MM.1S (cell line): ENCODE measurements at regions not wholly inside any gene's neighbourhood (a gene's known extent, or its start where the extent isn't known, plus 50 kb on each side); places are given as distances from the start of the nearest gene placed in this dataset.

Experiments used
- DNase-seq: peaks from one replicate; pipeline ENCODE4 v3.0.0-alpha.2; 2015
- H2AFZ ChIP-seq: fragments of 300-600 bp; sonication (generic); 2 replicates; pipeline ENCODE4 v1.6.0; 2016; ENCODE audit warnings: antibody characterized with exemption, low read length
- H3F3A ChIP-seq: fragments of 300-600 bp; sonication (generic); 2 replicates; pipeline ENCODE4 v1.6.1; 2016; ENCODE audit warnings: mild to moderate bottlenecking, antibody characterized with exemption, low read length, moderate library complexity, mixed read lengths; ENCODE audit not compliant: insufficient read depth
- H3K27ac ChIP-seq: fragments of 300-600 bp; sonication (generic); 2 replicates; pipeline ENCODE4 v1.5.1; 2016; ENCODE audit warnings: mild to moderate bottlenecking, low read length
- H3K27me3 ChIP-seq: fragments of 300-600 bp; sonication (generic); replicated peaks from 2 replicates; pipeline ENCODE4 v1.6.0; 2016; ENCODE audit warnings: low read length; ENCODE audit not compliant: insufficient read depth
- H3K36me3 ChIP-seq: fragments of 300-600 bp; sonication (generic); replicated peaks from 2 replicates; pipeline ENCODE4 v1.6.1; 2016; ENCODE audit warnings: mild to moderate bottlenecking, low read length, mixed read lengths; ENCODE audit not compliant: insufficient read depth
- H3K4me1 ChIP-seq: fragments of 300-600 bp; sonication (generic); 2 replicates; pipeline ENCODE4 v1.6.1; 2016; ENCODE audit warnings: low read length, mixed read lengths
- H3K4me2 ChIP-seq: fragments of 300-600 bp; sonication (generic); 2 replicates; pipeline ENCODE4 v1.6.0; 2016; ENCODE audit warnings: low read depth, low read length
- H3K4me3 ChIP-seq: fragments of 300-600 bp; sonication (generic); 2 replicates; pipeline ENCODE4 v1.5.1; 2016; ENCODE audit warnings: low read length, mixed read lengths
- H3K79me2 ChIP-seq: fragments of 300-600 bp; sonication (generic); 2 replicates; pipeline ENCODE4 v1.6.1; 2016; ENCODE audit warnings: mixed run types, low read length, mixed read lengths
- H3K9ac ChIP-seq: fragments of 300-600 bp; sonication (generic); 2 replicates; pipeline ENCODE4 v1.6.1; 2016; ENCODE audit warnings: low read length, mixed read lengths
- H3K9me2 ChIP-seq: fragments of 300-600 bp; sonication (generic); replicated peaks from 2 replicates; pipeline ENCODE4 v1.6.1; 2016; ENCODE audit warnings: mild to moderate bottlenecking, low read length, mixed read lengths; ENCODE audit not compliant: insufficient read depth
- H3K9me3 ChIP-seq: fragments of 300-600 bp; sonication (generic); replicated peaks from 2 replicates; pipeline ENCODE4 v1.6.1; 2016; ENCODE audit warnings: mild to moderate bottlenecking, low read length, mixed read lengths; ENCODE audit not compliant: insufficient read depth
- H4K20me1 ChIP-seq: fragments of 300-600 bp; sonication (generic); 2 replicates; pipeline ENCODE4 v1.6.1; 2016; ENCODE audit warnings: mild to moderate bottlenecking, low read length, moderate library complexity, mixed read lengths; ENCODE audit not compliant: insufficient read depth
- CTCF ChIP-seq: fragments of 300-600 bp; sonication (generic); IDR thresholded peaks from 2 replicates; pipeline ENCODE4 v1.5.1; 2016; ENCODE audit warnings: antibody characterized with exemption, low read length, mixed read lengths
- EZH2 ChIP-seq: fragments of 300-600 bp; sonication (generic); optimal IDR thresholded peaks from 2 replicates; pipeline ENCODE3; 2017; ENCODE audit warnings: low read depth, mild to moderate bottlenecking, antibody characterized with exemption, low read length, mixed read lengths
- EZH2phosphoT487 ChIP-seq: fragments of 300-600 bp; sonication (generic); IDR thresholded peaks from 2 replicates; pipeline ENCODE4 v1.6.1; 2018; ENCODE audit warnings: antibody characterized with exemption, low read length

- Histone ChIP-seq H3K9me2 (no peaks in the 10 kb centered on the region), H3K4me1 (no peaks in the 10 kb centered on the region), H3K36me3 (no peaks in the 10 kb centered on the region), H3K4me3 (no peak overlapping the region), H3K4me2 (no peak overlapping the region), H4K20me1 (no peaks in the 10 kb centered on the region), H3K9ac (no peak overlapping the region), H3K27ac (no peak overlapping the region), H3K79me2 (no peaks in the 10 kb centered on the region), H3K9me3 (no peaks in the 10 kb centered on the region), H3K27me3 (no peaks in the 10 kb centered on the region), H3F3A (no peaks in the 10 kb centered on the region), H2AFZ (no peak overlapping the region)
- DNase-seq, result no peak
- TF ChIP-seq EZH2, result no peak
- no peak for TF ChIP-seq EZH2phosphoT487
- TF ChIP-seq CTCF, result no peak
Observed at GRCh38 chr4:32876546-32876945, 2156.4 kb downstream of the PCDH7 start.

GRCh38 chr4:32879913-32880312 lies 2159.7 kb downstream of the PCDH7 start:
- H3K79me2 ChIP-seq, result no peaks in the 10 kb centered on the region
- no peak for TF ChIP-seq EZH2phosphoT487
- TF ChIP-seq CTCF, result no peak
- TF ChIP-seq EZH2, result no peak
- no peaks in the 10 kb centered on the region for H3K36me3 ChIP-seq
- H3K4me2 ChIP-seq, result no peak overlapping the region
- no peak overlapping the region for H2AFZ ChIP-seq
- no peak overlapping the region for H3K9ac ChIP-seq
- H3K27ac ChIP-seq, result no peak overlapping the region
- H3K4me1 ChIP-seq, result no peaks in the 10 kb centered on the region
- no peak overlapping the region for H3K4me3 ChIP-seq
- no peaks in the 10 kb centered on the region for H3F3A ChIP-seq
- H4K20me1 ChIP-seq, result no peaks in the 10 kb centered on the region
- no peaks in the 10 kb centered on the region for H3K27me3 ChIP-seq
- no peaks in the 10 kb centered on the region for H3K9me2 ChIP-seq
- H3K9me3 ChIP-seq, result no peaks in the 10 kb centered on the region
- DNase-seq, result no peak

- H3K27ac ChIP-seq, result no peak overlapping the region
- H4K20me1 ChIP-seq, result no peaks in the 10 kb centered on the region
- DNase-seq, result no peak
- no peaks in the 10 kb centered on the region for H3K4me1 ChIP-seq
- H3K36me3 ChIP-seq, result no peaks in the 10 kb centered on the region
- H2AFZ ChIP-seq, result no peak overlapping the region
- no peaks in the 10 kb centered on the region for H3K27me3 ChIP-seq
- no peaks in the 10 kb centered on the region for H3K79me2 ChIP-seq
- H3K4me3 ChIP-seq, result no peak overlapping the region
- no peaks in the 10 kb centered on the region for H3F3A ChIP-seq
- H3K4me2 ChIP-seq, result no peak overlapping the region
- no peak overlapping the region for H3K9ac ChIP-seq
- H3K9me3 ChIP-seq, result no peaks in the 10 kb centered on the region
- H3K9me2 ChIP-seq, result no peaks in the 10 kb centered on the region
- no peak for TF ChIP-seq EZH2phosphoT487
- TF ChIP-seq EZH2, result no peak
- TF ChIP-seq CTCF, result no peak
Observed at GRCh38 chr4:32884198-32884597, 2164.0 kb downstream of the PCDH7 start.
